IPS-20b (cell line): ENCODE measurements at regions not wholly inside any gene's neighbourhood (a gene's known extent, or its start where the extent isn't known, plus 50 kb on each side); places are given as distances from the start of the nearest gene placed in this dataset.
"Not testable (repeated sequence)": the region's sequence is repeated elsewhere in the genome, so short reads cannot be mapped to it uniquely, and the experiment has no call there.

Experiments
- H3K27ac ChIP-seq: one replicate; pipeline ENCODE4 v1.5.1; 2013; ENCODE audit warnings: low read length
- H3K27me3 ChIP-seq: 2 replicates; pipeline ENCODE4 v1.6.1; 2013; ENCODE audit warnings: mild to moderate bottlenecking, low read length, inconsistent platforms; ENCODE audit not compliant: insufficient read depth
- H3K36me3 ChIP-seq: 2 replicates; pipeline ENCODE4 v1.6.1; 2013; ENCODE audit warnings: low read depth, mild to moderate bottlenecking, inconsistent platforms, low read length, moderate library complexity; ENCODE audit not compliant: insufficient read depth
- H3K4me1 ChIP-seq: 2 replicates; pipeline ENCODE4 v1.6.1; 2013; ENCODE audit warnings: mild to moderate bottlenecking, control low read depth, inconsistent platforms, low read length, moderate library complexity; ENCODE audit not compliant: insufficient read depth
- H3K4me3 ChIP-seq: 2 replicates; pipeline ENCODE4 v1.5.1; 2013; ENCODE audit warnings: mild to moderate bottlenecking, low read length, inconsistent platforms
- H3K9ac ChIP-seq: 2 replicates; pipeline ENCODE4 v1.6.1; 2013; ENCODE audit warnings: low read depth, mild to moderate bottlenecking, inconsistent platforms, low read length, moderate library complexity
- H3K9me3 ChIP-seq: 2 replicates; pipeline ENCODE4 v1.6.1; 2013; ENCODE audit warnings: mild to moderate bottlenecking, low read depth, low read length, inconsistent platforms; ENCODE audit not compliant: insufficient read depth

DNA sequence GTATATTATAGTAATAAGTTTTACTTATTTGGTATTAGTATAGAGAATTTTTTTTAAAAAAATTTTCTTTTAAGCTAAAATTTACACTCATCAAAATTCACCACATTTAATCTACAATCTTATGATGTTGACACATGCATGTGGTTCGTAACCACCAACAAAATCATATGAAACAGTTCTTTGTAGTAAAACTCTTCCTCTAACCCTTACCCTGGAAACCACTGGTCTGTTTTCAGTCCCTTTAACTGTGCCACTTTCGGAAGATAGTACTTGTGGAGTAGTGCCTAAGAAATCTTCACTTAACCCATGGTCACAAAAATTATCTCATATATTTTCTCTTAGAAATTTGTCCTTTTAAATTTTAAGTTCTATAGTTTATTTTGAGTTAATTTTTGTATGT, 1498.8 kb downstream of the MAT2B start:
- Histone ChIP-seq H3K27ac (no peak overlapping the region), H3K4me3 (no peak overlapping the region), H3K36me3 (no peaks in the 10 kb centered on the region), H3K9ac (no peak overlapping the region), H3K9me3 (no peaks in the 10 kb centered on the region), H3K27me3 (no peaks in the 10 kb centered on the region), H3K4me1 (no peaks in the 10 kb centered on the region)

DNA sequence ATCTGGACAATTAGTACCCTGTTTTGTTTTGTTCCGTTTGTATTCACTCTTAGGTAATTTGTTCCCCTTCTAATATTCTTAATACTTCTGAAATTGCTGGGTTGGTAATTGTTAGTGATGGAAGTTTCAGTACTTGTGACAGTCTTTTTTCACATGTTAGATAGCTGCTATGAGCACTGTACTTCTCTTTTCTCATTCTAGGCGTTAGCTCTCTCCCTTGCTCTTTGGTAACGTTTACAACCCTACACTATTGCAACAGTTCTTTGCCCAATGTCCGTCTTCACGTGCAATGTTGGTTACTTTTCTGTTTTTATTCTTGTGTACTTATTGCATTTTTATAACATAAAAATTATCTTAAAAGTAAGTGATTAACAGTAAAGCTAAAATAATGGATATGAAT, 1509.0 kb downstream of the MAT2B start:
- Histone ChIP-seq H3K36me3 (no peaks in the 10 kb centered on the region), H3K27me3 (no peaks in the 10 kb centered on the region), H3K4me1 (no peaks in the 10 kb centered on the region), H3K9me3 (no peaks in the 10 kb centered on the region), H3K4me3 (no peak overlapping the region), H3K27ac (no peak overlapping the region), H3K9ac (no peak overlapping the region)

DNA sequence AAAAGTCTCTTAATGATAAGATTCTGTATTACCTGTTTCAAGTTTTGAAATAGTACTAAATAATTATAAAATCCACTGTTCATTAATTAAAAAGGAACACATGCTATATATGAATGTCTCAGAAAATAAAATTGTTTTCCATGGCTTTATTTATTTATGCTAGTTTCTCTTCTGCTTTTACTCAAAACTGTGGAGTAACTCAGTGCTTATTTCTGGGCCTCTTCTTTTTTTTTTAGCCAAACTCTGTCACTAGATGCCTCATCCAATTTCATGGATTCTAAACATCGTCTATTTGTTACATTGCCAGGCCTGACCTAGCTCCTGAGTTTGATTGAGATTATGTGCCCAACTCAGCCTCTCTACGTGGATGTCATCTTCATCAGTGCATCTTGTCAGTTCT, 1509.7 kb downstream of the MAT2B start:
- Histone ChIP-seq H3K4me3 (no peak overlapping the region), H3K9ac (no peak overlapping the region), H3K9me3 (no peaks in the 10 kb centered on the region; the same call in 1 of the 2 replicates), H3K27me3 (no peaks in the 10 kb centered on the region), H3K36me3 (no peaks in the 10 kb centered on the region), H3K27ac (no peak overlapping the region), H3K4me1 (no peaks in the 10 kb centered on the region)

DNA sequence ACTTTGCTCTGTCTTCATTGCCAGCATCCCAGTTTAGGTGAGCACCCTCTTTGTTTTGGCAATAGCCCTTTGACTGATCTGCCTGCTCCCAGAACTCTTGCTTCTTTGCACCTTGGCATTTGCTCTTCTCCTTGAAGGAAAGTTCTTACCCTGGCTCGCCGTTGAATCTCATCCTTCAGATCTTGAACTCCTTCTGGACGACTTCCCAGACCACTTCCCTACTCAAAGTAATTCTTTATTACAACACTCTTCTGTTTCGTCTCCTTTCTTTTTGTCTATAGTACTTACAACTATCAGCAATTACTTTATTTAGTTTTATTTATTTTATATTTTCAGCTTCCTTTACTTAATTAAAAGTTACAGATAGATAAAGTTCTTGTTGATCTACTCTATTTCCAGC, 1510.1 kb downstream of the MAT2B start:
- no peak overlapping the region for H3K27ac ChIP-seq
- H3K27me3 ChIP-seq = no peaks in the 10 kb centered on the region
- H3K4me3 ChIP-seq = no peak overlapping the region
- H3K9me3 ChIP-seq = no peaks in the 10 kb centered on the region; the same call in 1 of the 2 replicates
- no peaks in the 10 kb centered on the region for H3K36me3 ChIP-seq
- H3K4me1 ChIP-seq = no peaks in the 10 kb centered on the region
- H3K9ac ChIP-seq = no peak overlapping the region

DNA sequence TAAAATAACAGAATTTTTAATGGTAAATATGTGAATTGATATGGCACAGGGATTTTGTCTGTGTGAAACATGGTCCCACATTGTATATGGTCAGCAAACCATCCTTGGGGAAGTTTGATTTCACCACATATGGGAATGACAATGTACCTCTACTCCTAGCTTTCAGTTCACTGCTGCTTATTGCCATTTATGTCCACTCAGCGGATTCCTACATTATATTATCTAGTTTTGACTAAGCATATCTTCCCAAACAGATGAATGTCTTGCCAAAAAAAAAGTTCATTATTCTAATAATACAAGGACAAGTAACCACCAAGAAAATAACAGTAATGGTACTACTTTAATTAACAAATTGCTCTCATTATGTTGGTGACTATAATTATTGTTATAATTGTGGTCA, 1521.6 kb downstream of the MAT2B start:
- Histone ChIP-seq H3K9me3 (no peaks in the 10 kb centered on the region), H3K36me3 (no peaks in the 10 kb centered on the region), H3K27me3 (no peaks in the 10 kb centered on the region), H3K4me1 (no peaks in the 10 kb centered on the region), H3K4me3 (no peak overlapping the region), H3K9ac (no peak overlapping the region), H3K27ac (no peak overlapping the region)

DNA sequence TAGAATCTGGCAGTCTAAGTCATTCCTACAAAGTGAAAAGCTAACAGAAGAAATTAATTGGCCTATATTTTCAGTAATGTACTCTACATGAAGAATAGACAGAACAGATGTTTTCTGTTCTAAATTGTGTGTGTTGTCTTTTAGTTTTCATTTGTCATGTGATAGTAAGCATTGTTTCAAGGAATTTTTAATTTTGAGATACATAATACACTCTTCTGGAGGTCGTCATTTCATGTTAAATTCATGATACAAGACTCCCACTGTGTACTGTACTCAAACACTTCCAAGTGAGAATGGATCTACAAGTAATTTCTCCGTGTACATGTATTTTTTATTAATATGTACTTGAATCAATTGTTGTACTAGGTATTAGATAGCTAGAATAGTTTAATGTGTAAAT, 1522.9 kb downstream of the MAT2B start:
- no peak overlapping the region for H3K27ac ChIP-seq

DNA sequence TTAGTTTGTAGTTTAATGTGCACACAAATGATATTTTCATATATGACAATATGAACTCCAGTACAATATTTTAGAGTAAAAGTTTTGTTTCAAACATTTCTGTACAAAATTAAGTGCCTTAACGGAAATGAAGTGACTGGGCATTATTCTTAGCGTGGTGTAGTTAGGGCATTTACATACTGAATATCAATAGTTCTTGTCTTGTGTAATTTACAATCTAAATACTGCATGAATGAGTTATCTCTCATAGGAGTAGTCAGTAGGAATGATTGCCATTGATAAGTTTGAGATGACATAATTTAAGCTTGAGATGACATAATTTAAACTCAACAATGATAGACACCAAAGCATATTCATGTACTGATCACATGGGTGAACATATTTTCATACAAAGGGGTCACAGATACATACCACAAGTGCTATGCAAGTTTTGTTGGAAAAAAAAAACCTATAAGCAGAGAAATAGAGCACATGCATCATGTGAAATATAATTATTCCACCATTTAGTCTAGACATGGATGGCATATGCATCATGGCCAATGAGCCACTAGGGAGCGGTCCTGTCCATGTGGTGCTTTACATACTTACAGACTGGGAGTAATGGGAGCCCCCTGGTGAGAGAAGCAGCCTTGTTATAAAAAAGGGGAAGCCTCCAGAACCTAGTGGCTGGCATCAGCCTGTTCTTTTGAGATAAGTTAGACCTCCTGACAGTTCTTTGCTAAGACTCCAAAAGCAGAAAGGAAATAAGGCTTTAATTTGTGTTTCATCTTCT, 1523.9 kb downstream of the MAT2B start:
- Histone ChIP-seq H3K9me3 (no peaks in the 10 kb centered on the region), H3K27ac (no peak overlapping the region), H3K27me3 (no peaks in the 10 kb centered on the region)

More for the DNA sequence above, 1522.9 kb downstream of the MAT2B start:
- no peaks in the 10 kb centered on the region for H3K9me3 ChIP-seq
- no peaks in the 10 kb centered on the region for H3K4me1 ChIP-seq
- H3K9ac ChIP-seq = no peak overlapping the region
- no peaks in the 10 kb centered on the region for H3K27me3 ChIP-seq
- no peak overlapping the region for H3K4me3 ChIP-seq
- H3K36me3 ChIP-seq = no peaks in the 10 kb centered on the region

DNA sequence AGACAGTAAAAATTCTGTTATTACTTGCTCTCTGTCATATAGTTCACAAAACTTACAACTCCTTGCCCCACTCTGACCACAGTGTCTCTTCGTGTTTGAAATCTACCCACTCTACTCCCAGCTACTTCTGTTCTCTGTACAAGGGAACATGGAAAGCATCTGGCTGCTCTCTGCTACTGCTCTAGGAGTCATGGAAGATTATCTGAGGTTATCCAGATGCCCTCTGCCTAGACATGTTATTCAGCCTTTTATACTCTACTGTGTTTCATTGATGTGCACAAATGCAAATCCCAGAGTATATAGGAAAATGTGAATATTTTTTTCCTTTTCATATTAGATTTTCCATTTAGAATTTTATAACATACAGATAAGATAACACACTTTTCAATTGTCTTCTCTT, 1525.6 kb downstream of the MAT2B start:
- Histone ChIP-seq H3K9ac (no peak overlapping the region), H3K36me3 (no peaks in the 10 kb centered on the region), H3K9me3 (no peaks in the 10 kb centered on the region), H3K4me3 (no peak overlapping the region), H3K27me3 (no peaks in the 10 kb centered on the region), H3K27ac (no peak overlapping the region), H3K4me1 (no peaks in the 10 kb centered on the region)

More for the DNA sequence above, 1523.9 kb downstream of the MAT2B start:
- Histone ChIP-seq H3K36me3 (no peaks in the 10 kb centered on the region), H3K9ac (no peak overlapping the region), H3K4me3 (no peak overlapping the region), H3K4me1 (no peaks in the 10 kb centered on the region)

DNA sequence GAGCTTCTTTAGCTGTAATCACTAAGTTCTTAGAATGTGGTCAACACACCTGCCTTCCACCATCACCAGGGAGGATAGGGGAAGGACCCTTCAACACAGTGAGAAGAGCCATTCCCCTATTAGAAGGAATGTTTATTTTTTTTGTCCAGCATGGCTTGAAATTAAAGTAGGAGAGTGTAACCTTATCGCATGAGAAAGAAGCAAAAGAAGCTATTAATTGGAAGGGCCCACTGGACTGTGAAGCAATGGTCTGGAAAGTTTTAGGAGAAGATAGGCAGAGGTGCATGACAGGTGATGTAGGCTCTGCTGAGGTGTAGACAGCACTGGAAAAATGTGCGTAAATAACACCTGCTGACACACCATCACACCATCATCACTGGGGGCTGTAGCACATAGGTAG, 1526.0 kb downstream of the MAT2B start:
- H3K27me3 ChIP-seq = no peaks in the 10 kb centered on the region

DNA sequence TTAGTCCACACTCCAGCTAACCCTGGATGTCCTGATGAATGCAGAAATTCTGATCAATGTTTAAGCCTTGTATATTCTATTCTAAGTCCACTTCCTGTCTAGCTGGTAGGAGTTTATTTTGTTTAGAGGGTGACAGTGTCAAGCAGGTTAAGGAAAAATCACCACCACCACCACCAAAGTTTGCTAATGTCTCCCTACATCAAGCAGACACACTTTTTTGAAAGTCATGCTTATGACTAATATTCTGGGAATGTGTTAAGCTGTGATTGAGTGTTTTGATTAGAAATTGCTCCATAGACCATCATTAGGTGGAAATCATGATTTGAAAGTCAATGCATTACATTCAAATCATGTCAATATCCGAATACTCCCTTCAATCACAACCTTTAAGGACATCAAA, 1530.1 kb downstream of the MAT2B start:
- H3K9me3 ChIP-seq = no peaks in the 10 kb centered on the region
- H3K4me1 ChIP-seq = no peaks in the 10 kb centered on the region
- no peak overlapping the region for H3K4me3 ChIP-seq
- H3K27me3 ChIP-seq = no peaks in the 10 kb centered on the region
- no peak overlapping the region for H3K9ac ChIP-seq
- H3K27ac ChIP-seq = no peak overlapping the region
- no peaks in the 10 kb centered on the region for H3K36me3 ChIP-seq

More for the DNA sequence above, 1526.0 kb downstream of the MAT2B start:
- no peak overlapping the region for H3K4me3 ChIP-seq
- H3K9ac ChIP-seq = no peak overlapping the region
- no peak overlapping the region for H3K27ac ChIP-seq
- no peaks in the 10 kb centered on the region for H3K9me3 ChIP-seq
- no peaks in the 10 kb centered on the region for H3K36me3 ChIP-seq
- H3K4me1 ChIP-seq = no peaks in the 10 kb centered on the region

DNA sequence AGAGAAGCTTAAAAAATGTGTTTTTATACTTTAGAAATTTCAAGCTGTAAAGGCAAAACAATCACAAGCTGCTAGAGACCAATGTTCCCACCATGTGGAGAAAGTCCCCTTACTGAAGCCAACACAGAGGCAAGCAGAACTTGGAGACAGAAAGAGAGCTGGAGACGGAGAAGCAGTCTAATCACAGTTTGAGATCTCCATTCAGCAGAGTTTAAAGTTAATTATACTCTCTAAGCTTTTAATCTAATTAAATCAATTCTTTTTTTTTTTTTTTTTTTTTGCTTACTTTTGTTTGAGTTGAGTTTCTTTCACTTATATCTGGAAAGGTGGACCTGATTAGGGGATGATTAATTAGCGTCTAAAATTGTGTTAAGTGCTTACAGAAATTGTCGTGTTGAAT, 1534.3 kb downstream of the MAT2B start:
- H3K27ac ChIP-seq = no peak overlapping the region
- H3K36me3 ChIP-seq = no peaks in the 10 kb centered on the region
- H3K27me3 ChIP-seq = no peaks in the 10 kb centered on the region
- H3K4me1 ChIP-seq = no peaks in the 10 kb centered on the region
- no peak overlapping the region for H3K9ac ChIP-seq
- no peaks in the 10 kb centered on the region for H3K9me3 ChIP-seq
- no peak overlapping the region for H3K4me3 ChIP-seq

DNA sequence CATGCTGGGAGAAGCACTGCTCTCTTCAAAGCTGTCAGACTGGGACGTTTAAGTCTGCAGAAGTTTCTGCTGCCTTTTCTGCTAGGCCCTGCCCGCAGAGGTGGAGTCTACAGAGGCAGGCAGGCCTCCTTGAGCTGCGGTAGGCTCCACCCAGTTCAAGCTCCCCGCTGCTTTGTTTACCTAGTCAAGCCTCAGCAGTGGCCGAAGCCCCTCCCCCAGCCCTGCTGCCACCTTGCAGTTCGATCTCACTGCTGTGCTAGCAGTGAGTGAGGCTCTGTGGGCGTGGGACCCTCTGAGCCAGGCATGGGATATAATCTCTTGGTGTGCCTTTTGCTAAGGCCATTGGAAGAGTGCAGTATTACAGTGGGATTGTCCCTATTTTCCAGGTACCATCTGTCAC, 1540.5 kb downstream of the MAT2B start:
- H3K27ac ChIP-seq, H3K4me3 ChIP-seq, H3K27me3 ChIP-seq, H3K36me3 ChIP-seq, H3K9ac ChIP-seq, H3K4me1 ChIP-seq: not testable (repeated sequence)
- H3K9me3 ChIP-seq = peaks cover 13% of the 10 kb centered on the region; the same call in 1 of the 2 replicates
